ENCODE measurements at regions not wholly inside any gene's neighbourhood (a gene's known extent, or its start where the extent isn't known, plus 50 kb on each side); places are given as distances from the start of the nearest gene placed in this dataset.

DNA sequence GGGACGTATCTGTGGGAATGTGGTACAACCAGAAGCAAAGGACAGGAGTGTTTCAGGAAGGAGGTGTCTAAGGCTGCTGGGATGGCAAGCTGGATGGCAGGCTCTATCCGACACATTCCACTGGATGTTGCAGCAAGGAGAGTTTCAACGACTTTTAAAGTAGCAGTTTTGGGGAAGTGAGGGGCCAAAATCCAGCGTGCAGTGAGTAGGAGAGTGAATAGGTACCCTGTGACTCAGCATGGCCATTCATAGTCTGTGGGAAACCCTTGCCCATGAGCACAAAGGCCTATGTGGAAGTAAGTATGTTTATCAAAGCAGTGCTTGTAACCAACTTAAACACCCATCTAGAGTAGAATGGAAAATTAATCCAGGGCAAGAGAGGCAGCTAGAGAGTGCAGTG, 664.7 kb downstream of the ACTL7B start:
- no peak overlapping the region for H3K27ac Mint-ChIP-seq
- no peak overlapping the region for H3K4me3 Mint-ChIP-seq
- no peaks in the 10 kb centered on the region for H3K4me1 Mint-ChIP-seq (ENCODE audit: low read depth)
- H3K27me3 Mint-ChIP-seq (ENCODE audit: low read depth) = no peaks in the 10 kb centered on the region
- H3K9me3 Mint-ChIP-seq = no peaks in the 10 kb centered on the region
- DNase-seq (ENCODE audit: low spot score) = no peak
- H3K36me3 Mint-ChIP-seq (ENCODE audit: low read depth) = no peaks in the 10 kb centered on the region

DNA sequence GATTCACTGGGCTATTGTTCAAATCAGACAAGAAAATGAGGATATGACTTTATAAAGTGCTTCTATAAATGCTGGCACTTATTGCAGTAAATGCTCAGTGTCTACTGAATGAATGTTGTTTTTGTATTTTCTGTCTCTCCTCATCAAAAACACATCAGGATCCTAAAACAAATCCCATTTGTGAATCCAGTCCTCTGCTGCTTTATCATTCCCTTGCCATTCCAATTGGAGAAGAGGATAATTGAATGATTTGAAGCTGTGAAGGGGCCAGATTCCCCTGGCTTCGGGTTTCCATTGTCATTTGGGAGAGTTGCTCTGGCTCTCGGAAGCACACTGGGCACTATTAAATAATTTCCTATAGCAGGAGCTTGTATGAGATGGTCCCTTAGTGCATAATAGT, 666.8 kb downstream of the ACTL7B start:
- H3K4me3 Mint-ChIP-seq = no peak overlapping the region
- H3K4me1 Mint-ChIP-seq (ENCODE audit: low read depth) = no peaks in the 10 kb centered on the region
- H3K9me3 Mint-ChIP-seq = no peaks in the 10 kb centered on the region
- no peak overlapping the region for H3K27ac Mint-ChIP-seq
- no peak for DNase-seq (ENCODE audit: low spot score)
- H3K27me3 Mint-ChIP-seq (ENCODE audit: low read depth) = no peaks in the 10 kb centered on the region
- no peaks in the 10 kb centered on the region for H3K36me3 Mint-ChIP-seq (ENCODE audit: low read depth)

GRCh38 chr9:108188482-108188881, 667.3 kb downstream of the ACTL7B start:
- Mint-ChIP-seq H3K27ac (no peak overlapping the region), H3K27me3 (ENCODE audit: low read depth) (no peaks in the 10 kb centered on the region), H3K36me3 (ENCODE audit: low read depth) (no peaks in the 10 kb centered on the region), H3K4me1 (ENCODE audit: low read depth) (no peaks in the 10 kb centered on the region), H3K9me3 (no peaks in the 10 kb centered on the region), H3K4me3 (no peak overlapping the region)
- DNase-seq (ENCODE audit: low spot score) = no peak

GRCh38 chr9:108186642-108187395, 669.0 kb downstream of the ACTL7B start:
- Mint-ChIP-seq H3K36me3 (ENCODE audit: low read depth) (no peaks in the 10 kb centered on the region), H3K4me1 (ENCODE audit: low read depth) (no peaks in the 10 kb centered on the region), H3K27me3 (ENCODE audit: low read depth) (no peaks in the 10 kb centered on the region), H3K9me3 (no peaks in the 10 kb centered on the region), H3K4me3 (no peak overlapping the region), H3K27ac (no peak overlapping the region)
- no peak for DNase-seq (ENCODE audit: low spot score)

DNA sequence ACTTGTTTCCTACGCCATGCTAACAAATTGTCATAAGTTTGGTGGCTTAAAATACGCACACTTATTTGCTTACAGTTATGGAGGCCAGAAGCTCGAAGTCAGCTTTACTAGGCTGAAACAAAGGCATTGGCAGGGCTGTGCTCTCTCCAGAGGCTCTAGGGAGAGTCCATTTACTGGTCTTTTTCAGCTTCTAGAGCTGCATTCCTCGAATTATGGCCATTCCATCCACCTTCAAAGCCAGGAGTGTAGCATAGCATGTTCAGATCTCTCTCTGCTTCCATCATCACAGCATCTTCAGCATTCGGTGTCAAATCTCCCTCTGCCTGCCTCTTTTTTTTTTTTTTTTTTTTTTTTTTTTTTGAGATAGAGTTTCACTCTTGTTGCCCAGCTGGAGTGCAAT, 670.2 kb downstream of the ACTL7B start:
- H3K27ac Mint-ChIP-seq = no peak overlapping the region
- no peaks in the 10 kb centered on the region for H3K36me3 Mint-ChIP-seq (ENCODE audit: low read depth)
- H3K27me3 Mint-ChIP-seq (ENCODE audit: low read depth) = no peaks in the 10 kb centered on the region
- no peaks in the 10 kb centered on the region for H3K4me1 Mint-ChIP-seq (ENCODE audit: low read depth)
- H3K9me3 Mint-ChIP-seq = no peaks in the 10 kb centered on the region
- H3K4me3 Mint-ChIP-seq = no peak overlapping the region
- no peak for DNase-seq (ENCODE audit: low spot score)

DNA sequence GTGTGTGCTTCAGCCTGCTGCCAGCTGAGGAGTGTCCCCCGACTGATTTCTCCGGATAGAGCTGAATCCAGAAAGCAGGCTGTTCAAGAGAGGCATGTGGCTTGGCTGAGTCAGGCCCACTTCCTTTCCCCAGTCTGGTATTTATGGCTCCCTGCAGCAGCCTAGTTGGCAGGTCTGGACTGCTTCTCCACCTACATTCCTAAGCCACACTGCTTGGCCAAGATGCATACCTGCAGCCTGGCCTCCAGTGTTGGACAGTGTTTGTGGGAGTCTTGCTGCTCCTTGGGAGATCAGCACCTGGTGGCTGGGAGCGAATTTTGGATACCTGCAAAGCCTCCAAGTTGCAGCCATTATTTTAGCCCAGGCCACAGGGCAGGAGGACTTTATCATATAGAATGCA, 670.8 kb downstream of the ACTL7B start:
- H3K4me3 Mint-ChIP-seq = no peak overlapping the region
- H3K4me1 Mint-ChIP-seq (ENCODE audit: low read depth) = no peaks in the 10 kb centered on the region
- no peak overlapping the region for H3K27ac Mint-ChIP-seq
- H3K9me3 Mint-ChIP-seq = no peaks in the 10 kb centered on the region
- H3K36me3 Mint-ChIP-seq (ENCODE audit: low read depth) = no peaks in the 10 kb centered on the region
- DNase-seq (ENCODE audit: low spot score) = no peak
- H3K27me3 Mint-ChIP-seq (ENCODE audit: low read depth) = no peaks in the 10 kb centered on the region

- Mint-ChIP-seq H3K27me3 (ENCODE audit: low read depth) (no peaks in the 10 kb centered on the region), H3K4me1 (ENCODE audit: low read depth) (no peaks in the 10 kb centered on the region), H3K9me3 (no peaks in the 10 kb centered on the region), H3K36me3 (ENCODE audit: low read depth) (no peaks in the 10 kb centered on the region), H3K27ac (no peak overlapping the region), H3K4me3 (no peak overlapping the region)
- no peak for DNase-seq (ENCODE audit: low spot score)
These were observed 671.8 kb downstream of the ACTL7B start for GRCh38 chr9:108184009-108184408.

GRCh38 chr9:108182950-108183381, 672.8 kb downstream of the ACTL7B start:
- DNase-seq (ENCODE audit: low spot score) = no peak
- Mint-ChIP-seq H3K4me3 (no peak overlapping the region), H3K36me3 (ENCODE audit: low read depth) (no peaks in the 10 kb centered on the region), H3K9me3 (no peaks in the 10 kb centered on the region), H3K4me1 (ENCODE audit: low read depth) (no peaks in the 10 kb centered on the region), H3K27me3 (ENCODE audit: low read depth) (no peaks in the 10 kb centered on the region), H3K27ac (no peak overlapping the region)

- H3K27me3 Mint-ChIP-seq (ENCODE audit: low read depth) = no peaks in the 10 kb centered on the region
- H3K4me1 Mint-ChIP-seq (ENCODE audit: low read depth) = no peaks in the 10 kb centered on the region
- DNase-seq (ENCODE audit: low spot score) = no peak
- no peaks in the 10 kb centered on the region for H3K36me3 Mint-ChIP-seq (ENCODE audit: low read depth)
- H3K4me3 Mint-ChIP-seq = no peak overlapping the region
- H3K9me3 Mint-ChIP-seq = no peaks in the 10 kb centered on the region
- H3K27ac Mint-ChIP-seq = no peak overlapping the region
These were observed 673.5 kb downstream of the ACTL7B start for GRCh38 chr9:108182270-108182669.

DNA sequence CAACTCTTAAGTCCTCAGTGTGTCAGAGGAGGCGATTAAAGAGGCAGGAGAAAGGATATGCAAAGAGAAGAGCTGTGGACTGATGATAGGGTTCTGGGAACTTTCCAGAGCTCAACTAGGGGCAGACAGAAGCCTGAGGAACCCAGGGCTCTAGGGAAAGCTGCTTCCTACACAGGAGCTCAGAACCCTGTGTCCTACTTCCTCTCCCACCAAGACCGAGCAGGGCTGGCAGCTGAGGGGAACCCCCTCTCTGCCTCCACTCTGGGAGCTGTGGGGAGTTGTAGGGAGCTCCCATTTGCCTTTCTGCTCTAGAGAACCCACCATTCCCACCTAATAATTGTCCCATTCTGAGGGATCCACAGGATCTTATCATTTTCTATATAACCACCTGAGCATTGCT, 674.3 kb downstream of the ACTL7B start:
- Mint-ChIP-seq H3K9me3 (peaks cover under 1% of the 10 kb centered on the region), H3K36me3 (ENCODE audit: low read depth) (no peaks in the 10 kb centered on the region), H3K27ac (no peak overlapping the region)

GRCh38 chr9:108180541-108180940, 675.2 kb downstream of the ACTL7B start:
- DNase-seq (ENCODE audit: low spot score) = no peak
- no peak overlapping the region for H3K27ac Mint-ChIP-seq
- H3K9me3 Mint-ChIP-seq = peaks cover 7% of the 10 kb centered on the region
- H3K27me3 Mint-ChIP-seq (ENCODE audit: low read depth) = no peaks in the 10 kb centered on the region
- H3K36me3 Mint-ChIP-seq (ENCODE audit: low read depth) = no peaks in the 10 kb centered on the region
- H3K4me1 Mint-ChIP-seq (ENCODE audit: low read depth) = no peaks in the 10 kb centered on the region
- H3K4me3 Mint-ChIP-seq = no peak overlapping the region

More for the DNA sequence above, 674.3 kb downstream of the ACTL7B start:
- no peak for DNase-seq (ENCODE audit: low spot score)
- Mint-ChIP-seq H3K27me3 (ENCODE audit: low read depth) (no peaks in the 10 kb centered on the region), H3K4me1 (ENCODE audit: low read depth) (no peaks in the 10 kb centered on the region), H3K4me3 (no peak overlapping the region)

DNA sequence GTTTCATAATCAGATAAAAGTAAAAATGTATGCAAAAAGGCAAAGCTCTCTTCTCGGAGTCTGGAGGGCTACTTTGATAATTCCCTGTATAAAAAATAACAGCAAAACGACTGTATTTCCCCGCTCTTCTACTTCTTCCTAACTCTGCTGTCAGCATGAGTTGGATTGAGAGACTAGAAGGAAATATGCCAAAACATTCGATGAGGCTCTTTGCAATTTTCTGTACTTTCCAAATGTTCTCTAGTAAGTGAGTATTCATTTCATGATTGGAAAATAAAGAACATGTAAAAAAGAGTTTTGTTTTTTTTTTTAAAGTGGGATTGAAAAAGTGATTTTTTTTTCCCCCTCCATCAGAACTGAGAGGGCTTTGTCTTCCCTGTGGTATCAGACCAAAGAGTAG, 677.5 kb downstream of the ACTL7B start:
- peaks cover 19% of the 10 kb centered on the region for H3K9me3 Mint-ChIP-seq
- H3K27ac Mint-ChIP-seq = no peak overlapping the region
- no peaks in the 10 kb centered on the region for H3K36me3 Mint-ChIP-seq (ENCODE audit: low read depth)
- H3K4me3 Mint-ChIP-seq = no peak overlapping the region
- H3K27me3 Mint-ChIP-seq (ENCODE audit: low read depth) = no peaks in the 10 kb centered on the region
- DNase-seq (ENCODE audit: low spot score) = no peak
- no peaks in the 10 kb centered on the region for H3K4me1 Mint-ChIP-seq (ENCODE audit: low read depth)

DNA sequence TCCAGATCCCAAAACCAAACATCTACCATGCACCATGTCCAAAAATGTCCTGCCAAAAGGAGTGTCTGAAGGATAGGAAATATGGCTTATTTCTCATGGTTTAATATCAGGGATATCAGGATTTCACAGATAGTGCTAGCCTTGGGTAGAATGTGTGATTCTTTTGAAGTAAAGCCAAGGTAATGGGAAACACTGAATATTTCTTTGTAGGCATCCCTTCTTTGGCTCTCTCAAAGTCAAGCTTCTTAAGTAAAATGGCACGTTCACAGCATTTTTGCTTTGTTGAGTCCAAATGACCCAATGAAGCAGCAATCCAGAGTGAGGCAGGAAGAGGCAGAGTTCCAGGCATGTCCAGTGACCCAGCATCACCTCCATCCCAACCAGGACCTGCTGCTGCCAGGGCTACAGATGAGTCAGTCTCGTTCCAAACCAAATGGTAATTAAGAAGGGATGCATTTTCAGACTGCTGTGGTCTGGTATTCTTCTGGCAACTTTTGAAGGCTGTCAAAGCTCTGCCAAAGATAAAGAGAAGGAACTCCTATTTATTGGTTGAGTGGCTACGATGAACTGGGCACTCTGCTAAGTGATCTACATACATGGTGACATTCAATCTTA, 678.8 kb upstream of the KLF4 start:
- no peak overlapping the region for H3K27ac Mint-ChIP-seq
- no peak overlapping the region for H3K4me3 Mint-ChIP-seq
- no peaks in the 10 kb centered on the region for H3K27me3 Mint-ChIP-seq (ENCODE audit: low read depth)
- H3K4me1 Mint-ChIP-seq (ENCODE audit: low read depth) = no peaks in the 10 kb centered on the region
- H3K9me3 Mint-ChIP-seq = peaks cover 20% of the 10 kb centered on the region
- no peak for DNase-seq (ENCODE audit: low spot score)
- H3K36me3 Mint-ChIP-seq (ENCODE audit: low read depth) = no peaks in the 10 kb centered on the region

DNA sequence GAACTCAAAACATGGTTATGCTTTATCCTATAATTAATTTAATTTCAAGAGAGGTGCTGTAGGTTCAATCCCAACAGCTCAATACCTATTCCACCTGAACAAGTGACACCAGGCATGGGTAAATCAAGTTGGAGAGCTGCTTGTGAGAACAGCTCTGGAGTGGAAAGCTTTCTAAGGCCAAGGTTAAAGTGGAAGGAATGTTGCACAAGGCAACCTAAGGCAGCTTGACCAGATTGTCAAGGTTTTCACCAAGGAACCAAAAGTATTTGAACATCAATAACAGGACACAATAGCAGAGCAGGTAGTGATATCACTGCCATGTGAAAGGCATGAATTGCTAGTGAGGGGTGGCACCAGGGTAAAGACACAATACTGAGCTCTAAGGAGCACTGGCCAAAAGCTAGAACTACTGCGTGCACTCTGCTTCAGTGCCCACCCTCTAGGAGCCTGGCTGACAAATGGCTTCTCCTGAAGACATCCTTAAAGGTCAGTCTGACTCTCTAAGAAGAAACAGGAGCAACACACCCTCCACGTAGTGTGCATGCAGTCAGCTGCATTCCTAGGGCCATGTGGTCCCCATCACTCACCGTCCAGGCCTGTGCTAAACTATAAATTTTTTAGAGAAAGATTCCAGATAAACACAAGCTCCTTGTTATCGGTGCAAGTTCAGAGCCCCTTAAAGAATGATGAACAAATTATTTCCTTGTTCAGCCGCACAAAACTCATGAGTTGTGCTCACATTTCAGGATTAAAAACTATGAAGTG, 677.7 kb upstream of the KLF4 start:
- no peaks in the 10 kb centered on the region for H3K4me1 Mint-ChIP-seq (ENCODE audit: low read depth)
- H3K27ac Mint-ChIP-seq = no peak overlapping the region
- H3K4me3 Mint-ChIP-seq = no peak overlapping the region
- H3K36me3 Mint-ChIP-seq (ENCODE audit: low read depth) = no peaks in the 10 kb centered on the region
- H3K27me3 Mint-ChIP-seq (ENCODE audit: low read depth) = no peaks in the 10 kb centered on the region
- H3K9me3 Mint-ChIP-seq = peaks cover 14% of the 10 kb centered on the region
- DNase-seq (ENCODE audit: low spot score) = no peak

All from T-helper 2 cell treated with Interferon-gamma antibody and Interleukin-4, amounts not matched to agents 5 μg/mL and 100 μg/mL, for 36 hours (primary cell).